ENCODE measurements at regions not wholly inside any gene's neighbourhood (a gene's known extent, or its start where the extent isn't known, plus 50 kb on each side); places are given as distances from the start of the nearest gene placed in this dataset.

DNA sequence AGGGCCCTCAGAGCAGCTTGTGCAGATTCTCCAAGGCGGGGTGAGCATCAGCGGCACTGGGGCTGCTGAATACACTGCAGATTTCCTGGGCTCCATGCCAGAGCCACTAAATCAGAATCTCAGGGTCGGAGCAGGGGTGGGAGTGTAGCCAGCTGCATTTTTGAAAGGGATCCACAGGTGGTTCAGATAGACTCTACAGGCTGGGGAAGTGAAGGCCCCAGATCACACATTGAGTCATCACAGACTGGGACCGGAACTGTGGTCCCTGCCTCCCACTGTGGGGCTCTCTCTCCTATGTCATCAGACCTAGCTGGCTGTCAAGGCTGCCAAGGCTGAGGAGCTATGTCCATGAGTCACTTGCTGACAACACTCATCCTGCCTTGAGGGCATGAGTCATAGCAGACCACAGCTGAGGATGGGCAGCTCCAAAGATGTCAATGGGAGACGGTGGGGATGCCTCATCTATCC, 162.3 kb upstream of the MAMLD1 start:
- TF ChIP-seq POLR2A (IDR thresholded peaks at IDR 0.05; ENCODE audit: low read length): no peak
- TF ChIP-seq GATA1 (IDR thresholded peaks at IDR 0.05; ENCODE audit: low read depth, low read length): no peak

All from erythroblast (primary cell).